ENCODE measurements at regions not wholly inside any gene's neighbourhood (a gene's known extent, or its start where the extent isn't known, plus 50 kb on each side); places are given as distances from the start of the nearest gene placed in this dataset.

DNA sequence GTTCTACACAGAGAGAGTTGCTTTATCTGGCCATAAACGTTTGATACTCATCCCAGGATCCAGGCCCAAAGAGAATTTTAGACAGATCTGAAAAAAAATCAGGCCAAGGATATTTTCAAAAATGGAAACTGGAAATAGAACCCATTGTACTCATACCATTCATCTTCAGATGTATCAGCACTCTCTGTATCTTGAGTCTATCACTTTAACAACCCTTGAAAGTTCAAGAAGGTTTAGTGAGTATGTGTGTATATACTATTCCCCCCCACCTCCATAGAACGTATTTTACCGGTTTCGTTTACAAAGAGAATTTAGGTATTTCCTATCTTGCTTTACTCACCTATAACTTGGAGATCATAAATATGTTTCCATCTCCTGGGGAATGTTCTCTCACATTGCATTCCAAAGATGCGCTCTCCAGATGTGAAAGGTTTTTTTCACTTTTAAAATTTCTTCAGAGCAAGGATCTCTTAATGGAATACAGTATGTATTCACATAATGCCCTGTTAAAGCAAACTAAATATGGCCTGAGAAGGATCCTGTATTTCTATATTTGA is 105.5 kb upstream of the TUT7 start:
- TF ChIP-seq ZFP30 (CRISPR knock-in tag; IDR thresholded peaks at IDR 0.05) = no peak
- TF ChIP-seq, protein P1, sequence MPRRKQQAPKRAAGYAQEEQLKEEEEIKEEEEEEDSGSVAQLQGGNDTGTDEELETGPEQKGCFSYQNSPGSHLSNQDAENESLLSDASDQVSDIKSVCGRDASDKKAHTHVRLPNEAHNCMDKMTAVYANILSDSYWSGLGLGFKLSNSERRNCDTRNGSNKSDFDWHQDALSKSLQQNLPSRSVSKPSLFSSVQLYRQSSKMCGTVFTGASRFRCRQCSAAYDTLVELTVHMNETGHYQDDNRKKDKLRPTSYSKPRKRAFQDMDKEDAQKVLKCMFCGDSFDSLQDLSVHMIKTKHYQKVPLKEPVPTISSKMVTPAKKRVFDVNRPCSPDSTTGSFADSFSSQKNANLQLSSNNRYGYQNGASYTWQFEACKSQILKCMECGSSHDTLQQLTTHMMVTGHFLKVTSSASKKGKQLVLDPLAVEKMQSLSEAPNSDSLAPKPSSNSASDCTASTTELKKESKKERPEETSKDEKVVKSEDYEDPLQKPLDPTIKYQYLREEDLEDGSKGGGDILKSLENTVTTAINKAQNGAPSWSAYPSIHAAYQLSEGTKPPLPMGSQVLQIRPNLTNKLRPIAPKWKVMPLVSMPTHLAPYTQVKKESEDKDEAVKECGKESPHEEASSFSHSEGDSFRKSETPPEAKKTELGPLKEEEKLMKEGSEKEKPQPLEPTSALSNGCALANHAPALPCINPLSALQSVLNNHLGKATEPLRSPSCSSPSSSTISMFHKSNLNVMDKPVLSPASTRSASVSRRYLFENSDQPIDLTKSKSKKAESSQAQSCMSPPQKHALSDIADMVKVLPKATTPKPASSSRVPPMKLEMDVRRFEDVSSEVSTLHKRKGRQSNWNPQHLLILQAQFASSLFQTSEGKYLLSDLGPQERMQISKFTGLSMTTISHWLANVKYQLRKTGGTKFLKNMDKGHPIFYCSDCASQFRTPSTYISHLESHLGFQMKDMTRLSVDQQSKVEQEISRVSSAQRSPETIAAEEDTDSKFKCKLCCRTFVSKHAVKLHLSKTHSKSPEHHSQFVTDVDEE (CRISPR knock-in tag; IDR thresholded peaks at IDR 0.05) = no peak
- TF ChIP-seq, protein P2, sequence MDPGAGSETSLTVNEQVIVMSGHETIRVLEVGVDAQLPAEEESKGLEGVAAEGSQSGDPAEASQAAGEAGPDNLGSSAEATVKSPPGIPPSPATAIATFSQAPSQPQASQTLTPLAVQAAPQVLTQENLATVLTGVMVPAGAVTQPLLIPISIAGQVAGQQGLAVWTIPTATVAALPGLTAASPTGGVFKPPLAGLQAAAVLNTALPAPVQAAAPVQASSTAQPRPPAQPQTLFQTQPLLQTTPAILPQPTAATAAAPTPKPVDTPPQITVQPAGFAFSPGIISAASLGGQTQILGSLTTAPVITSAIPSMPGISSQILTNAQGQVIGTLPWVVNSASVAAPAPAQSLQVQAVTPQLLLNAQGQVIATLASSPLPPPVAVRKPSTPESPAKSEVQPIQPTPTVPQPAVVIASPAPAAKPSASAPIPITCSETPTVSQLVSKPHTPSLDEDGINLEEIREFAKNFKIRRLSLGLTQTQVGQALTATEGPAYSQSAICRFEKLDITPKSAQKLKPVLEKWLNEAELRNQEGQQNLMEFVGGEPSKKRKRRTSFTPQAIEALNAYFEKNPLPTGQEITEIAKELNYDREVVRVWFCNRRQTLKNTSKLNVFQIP (CRISPR knock-in tag; IDR thresholded peaks at IDR 0.05; ENCODE audit: borderline replicate concordance, low read depth) = no peak
- TF ChIP-seq ISL1 (CRISPR knock-in tag; IDR thresholded peaks at IDR 0.05) = no peak
- TF ChIP-seq ZFP3 (CRISPR knock-in tag; IDR thresholded peaks at IDR 0.05) = no peak
- no peak for TF ChIP-seq SNAI2 (CRISPR knock-in tag; IDR thresholded peaks at IDR 0.05)
- TF ChIP-seq TOX (CRISPR knock-in tag; IDR thresholded peaks at IDR 0.05; ENCODE audit: borderline replicate concordance) = no peak
- no peak for TF ChIP-seq GLIS3 (CRISPR knock-in tag; IDR thresholded peaks at IDR 0.05)
- no peak for TF ChIP-seq ZC3H10 (CRISPR knock-in tag; IDR thresholded peaks at IDR 0.05)
- TF ChIP-seq, protein P3, sequence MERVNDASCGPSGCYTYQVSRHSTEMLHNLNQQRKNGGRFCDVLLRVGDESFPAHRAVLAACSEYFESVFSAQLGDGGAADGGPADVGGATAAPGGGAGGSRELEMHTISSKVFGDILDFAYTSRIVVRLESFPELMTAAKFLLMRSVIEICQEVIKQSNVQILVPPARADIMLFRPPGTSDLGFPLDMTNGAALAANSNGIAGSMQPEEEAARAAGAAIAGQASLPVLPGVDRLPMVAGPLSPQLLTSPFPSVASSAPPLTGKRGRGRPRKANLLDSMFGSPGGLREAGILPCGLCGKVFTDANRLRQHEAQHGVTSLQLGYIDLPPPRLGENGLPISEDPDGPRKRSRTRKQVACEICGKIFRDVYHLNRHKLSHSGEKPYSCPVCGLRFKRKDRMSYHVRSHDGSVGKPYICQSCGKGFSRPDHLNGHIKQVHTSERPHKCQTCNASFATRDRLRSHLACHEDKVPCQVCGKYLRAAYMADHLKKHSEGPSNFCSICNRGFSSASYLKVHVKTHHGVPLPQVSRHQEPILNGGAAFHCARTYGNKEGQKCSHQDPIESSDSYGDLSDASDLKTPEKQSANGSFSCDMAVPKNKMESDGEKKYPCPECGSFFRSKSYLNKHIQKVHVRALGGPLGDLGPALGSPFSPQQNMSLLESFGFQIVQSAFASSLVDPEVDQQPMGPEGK (CRISPR knock-in tag; IDR thresholded peaks at IDR 0.05; ENCODE audit: borderline replicate concordance) = no peak
